NCI-H69 (cell line): ENCODE measurements at regions not wholly inside any gene's neighbourhood (a gene's known extent, or its start where the extent isn't known, plus 50 kb on each side); places are given as distances from the start of the nearest gene placed in this dataset.

Experiments
- DNase-seq: peaks from one replicate; lab custom pipeline; 2025; lab: John Stamatoyannopoulos, UW

- no peak for DNase-seq
Observed at GRCh38 chr20:11281768-11282167, 608.0 kb upstream of the JAG1 start.

GRCh38 chr20:11287126-11287525 lies 613.3 kb upstream of the JAG1 start:
- DNase-seq, result no peak

GRCh38 chr20:11296221-11296620 lies 621.5 kb upstream of the BTBD3 start:
- DNase-seq, result peak; percentile 23

GRCh38 chr20:11296951-11297350 lies 620.7 kb upstream of the BTBD3 start:
- no peak for DNase-seq

DNA sequence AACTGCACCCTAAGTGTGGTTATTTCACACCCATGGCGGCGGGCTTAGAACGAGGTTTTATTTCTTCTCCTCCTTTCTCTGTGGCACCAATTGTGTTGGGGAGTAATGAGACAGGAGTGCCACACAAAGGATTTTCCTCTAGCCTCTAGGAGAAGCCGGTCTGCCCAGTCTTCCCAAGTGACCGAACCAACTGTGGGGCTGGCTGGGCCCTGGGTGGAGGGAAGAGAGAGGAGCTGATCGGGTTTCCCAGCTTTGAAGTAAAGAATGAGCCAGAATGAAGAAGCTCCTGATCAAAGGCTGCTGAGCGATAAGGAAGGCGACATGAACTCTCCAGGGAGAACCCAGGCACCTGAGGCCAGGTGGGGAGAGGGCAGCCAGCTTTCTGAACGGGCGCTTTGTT lies 616.0 kb upstream of the BTBD3 start:
- no peak for DNase-seq

- no peak for DNase-seq
Observed at GRCh38 chr20:11302436-11302835, 615.3 kb upstream of the BTBD3 start.

- DNase-seq, result no peak
Observed at GRCh38 chr20:11304795-11305194, 612.9 kb upstream of the BTBD3 start.

- DNase-seq, result peak; percentile 10
Observed at GRCh38 chr20:11305406-11305805, 612.3 kb upstream of the BTBD3 start.

- DNase-seq, result no peak
Observed at GRCh38 chr20:11311659-11312224, 606.0 kb upstream of the BTBD3 start.

- no peak for DNase-seq
Observed at GRCh38 chr20:11315525-11315924, 602.2 kb upstream of the BTBD3 start.

GRCh38 chr20:11316244-11316643 lies 601.4 kb upstream of the BTBD3 start:
- DNase-seq, result no peak

DNA sequence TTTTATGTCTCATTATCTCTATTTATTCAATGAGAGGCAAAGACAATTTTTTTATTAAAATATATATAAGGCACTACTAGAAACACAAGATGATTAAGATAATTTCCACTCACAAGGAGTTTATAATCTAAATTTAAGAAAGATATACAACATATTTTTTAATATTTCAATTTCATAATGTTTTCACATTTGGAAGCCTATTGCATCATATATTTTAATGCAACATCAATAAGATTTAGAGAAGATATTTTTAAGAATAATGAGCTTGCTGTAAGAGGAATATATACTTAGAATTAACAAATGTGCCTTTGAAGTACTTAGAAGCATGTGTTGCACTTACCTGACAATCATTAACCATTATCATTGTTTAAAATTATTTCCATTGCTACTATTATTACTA lies 597.7 kb upstream of the BTBD3 start:
- DNase-seq, result no peak

- no peak for DNase-seq
Observed at GRCh38 chr20:11323816-11324215, 593.9 kb upstream of the BTBD3 start.

DNA sequence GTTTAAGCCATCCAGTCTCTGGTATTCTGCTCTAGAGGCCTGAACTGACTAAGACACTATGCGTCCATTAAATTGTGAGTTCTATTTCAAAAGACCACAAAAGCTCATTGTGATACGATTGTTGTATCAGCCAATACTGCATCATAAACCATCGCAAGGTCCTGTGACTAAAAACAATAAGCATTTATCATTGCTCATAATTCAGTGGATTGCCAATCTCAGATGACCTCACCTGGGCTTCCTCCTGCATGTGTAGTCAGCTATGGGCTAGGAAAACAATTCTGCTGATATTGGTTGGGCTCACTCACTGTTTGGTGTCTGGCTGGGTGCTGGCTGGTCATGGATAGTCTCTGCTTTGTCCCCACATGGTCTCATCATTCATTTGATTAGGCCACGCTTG lies 592.7 kb upstream of the BTBD3 start:
- DNase-seq, result no peak

- no peak for DNase-seq
Observed at GRCh38 chr20:11328839-11329238, 588.9 kb upstream of the BTBD3 start.

DNA sequence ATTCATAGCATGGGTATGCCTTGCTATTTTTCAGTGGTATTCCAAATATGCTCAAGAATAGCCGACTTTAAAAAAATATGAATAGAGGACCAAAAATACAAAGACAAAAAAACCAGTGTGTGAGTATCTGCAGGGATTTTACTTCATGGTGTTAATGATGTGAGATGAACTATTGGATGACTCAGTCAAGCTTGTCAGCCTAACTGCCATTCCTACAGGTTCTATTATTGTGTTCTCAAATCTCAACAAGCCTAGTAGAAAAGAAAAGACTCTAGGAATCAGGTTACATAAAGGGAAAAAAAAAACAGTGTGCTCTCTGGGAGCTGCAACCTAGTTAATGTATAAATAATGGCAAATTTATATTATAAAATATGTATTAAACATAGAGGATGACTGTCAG lies 588.4 kb upstream of the BTBD3 start:
- DNase-seq, result no peak

- DNase-seq, result no peak
Observed at GRCh38 chr20:11331096-11331495, 586.6 kb upstream of the BTBD3 start.

DNA sequence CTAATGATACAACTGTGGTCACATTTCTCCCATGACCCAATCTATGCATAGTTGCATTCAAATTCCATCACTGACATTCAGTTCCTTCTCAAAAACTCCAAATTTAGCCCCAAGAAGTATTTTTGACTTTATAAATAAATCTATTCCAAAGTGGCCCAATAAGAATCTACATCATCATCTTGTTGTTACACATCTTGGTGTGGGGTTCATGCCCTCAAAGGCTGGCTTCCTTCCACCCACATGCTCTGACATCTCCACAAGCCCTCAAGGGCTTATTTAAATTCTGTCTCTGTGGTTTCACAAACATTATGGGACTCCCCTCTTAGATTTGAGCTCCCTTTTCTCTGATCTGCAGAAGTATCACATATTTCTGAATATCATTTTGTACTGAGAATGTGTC lies 585.3 kb upstream of the BTBD3 start:
- DNase-seq, result no peak

- DNase-seq, result no peak
Observed at GRCh38 chr20:11333634-11334033, 584.1 kb upstream of the BTBD3 start.

- no peak for DNase-seq
Observed at GRCh38 chr20:11337361-11338130, 580.1 kb upstream of the BTBD3 start.

- DNase-seq, result no peak
Observed at GRCh38 chr20:11338496-11339306, 579.0 kb upstream of the BTBD3 start.

DNA sequence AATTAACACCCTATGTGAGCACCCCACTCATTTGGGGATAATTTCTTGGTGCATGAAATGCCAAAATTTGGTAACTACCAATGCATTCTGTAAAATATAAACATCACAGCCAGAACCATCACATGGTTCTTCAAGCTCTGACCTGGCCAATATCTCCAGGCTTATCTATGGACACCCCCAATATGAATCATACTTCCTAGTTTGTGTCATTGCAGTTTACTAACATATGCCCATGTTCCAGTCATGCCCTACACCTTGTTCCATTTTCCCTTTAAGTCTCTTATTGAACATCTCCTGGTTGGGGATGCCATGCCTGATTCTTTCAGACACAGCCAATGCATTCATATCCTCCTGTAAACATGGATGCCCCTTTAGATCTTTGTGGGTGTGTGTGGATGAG lies 572.8 kb upstream of the BTBD3 start:
- no peak for DNase-seq

GRCh38 chr20:11347738-11348137 lies 570.0 kb upstream of the BTBD3 start:
- no peak for DNase-seq
